Keratinocyte (primary cell): ENCODE measurements at regions not wholly inside any gene's neighbourhood (a gene's known extent, or its start where the extent isn't known, plus 50 kb on each side); places are given as distances from the start of the nearest gene placed in this dataset.

Experiments used
- DNase-seq: peaks from one replicate; pipeline ENCODE4 v3.0.0-alpha.2; 2011; ENCODE audit warnings: low read depth, missing footprints, low spot score
- FAIRE-seq: peaks from 2 replicates; lab custom pipeline; 2011; peaks lifted over from hg19 to GRCh38; lab: Jason Lieb, UNC
- H2AFZ ChIP-seq: 2 replicates; pipeline ENCODE4 v1.6.0; 2012; ENCODE audit warnings: low read length, control low read depth, inconsistent platforms; ENCODE audit not compliant: control insufficient read depth
- H3K27ac ChIP-seq: 2 replicates; pipeline ENCODE4 v1.5.1; 2011; ENCODE audit warnings: low read length; ENCODE audit not compliant: control insufficient read depth, insufficient read depth
- H3K27me3 ChIP-seq: 3 replicates; pipeline ENCODE4 v1.6.0; 2011; ENCODE audit warnings: low read length; ENCODE audit not compliant: control insufficient read depth, insufficient read depth; ENCODE audit errors: extremely low read depth
- H3K36me3 ChIP-seq, 2 experiments: 2 replicates in 1 of 2; 3 replicates in 1 of 2; pipeline ENCODE4 v1.5.1; 2011; ENCODE audit warnings: low read length in 2 of 2, mild to moderate bottlenecking in 1 of 2; ENCODE audit not compliant: control insufficient read depth in 2 of 2, insufficient read depth in 2 of 2; ENCODE audit errors: extremely low read depth in 1 of 2
- H3K4me1 ChIP-seq: 3 replicates; pipeline ENCODE4 v1.5.1; 2011; ENCODE audit warnings: low read length; ENCODE audit not compliant: control insufficient read depth, insufficient read depth; ENCODE audit errors: extremely low read depth
- H3K4me2 ChIP-seq: 3 replicates; pipeline ENCODE4 v1.6.0; 2011; ENCODE audit warnings: low read depth, low read length; ENCODE audit not compliant: control insufficient read depth, insufficient read depth; ENCODE audit errors: extremely low read depth
- H3K4me3 ChIP-seq, 3 experiments: fragments of 200-600 bp in 1 of 3; sonication (generic) in 1 of 3; 2 replicates in 2 of 3; 3 replicates in 1 of 3; pipeline ENCODE4 v1.5.1; 2011 to 2016; ENCODE audit warnings: low read length in 3 of 3, mild to moderate bottlenecking in 3 of 3, control low read depth in 2 of 3, inconsistent platforms in 1 of 3, low read depth in 1 of 3, mixed read lengths in 1 of 3, mixed run types in 1 of 3, moderate library complexity in 1 of 3; ENCODE audit not compliant: control insufficient read depth in 2 of 3, insufficient read depth in 2 of 3; ENCODE audit errors: extremely low read depth in 1 of 3
- H3K79me2 ChIP-seq: 2 replicates; pipeline ENCODE4 v1.6.0; 2012; ENCODE audit warnings: low read length; ENCODE audit not compliant: control insufficient read depth, insufficient read depth
- H3K9ac ChIP-seq: 3 replicates; pipeline ENCODE4 v1.6.0; 2011; ENCODE audit warnings: low read length; ENCODE audit not compliant: control insufficient read depth, insufficient read depth; ENCODE audit errors: extremely low read depth
- H3K9me1 ChIP-seq: 3 replicates; pipeline ENCODE4 v1.6.0; 2011; ENCODE audit warnings: low read length; ENCODE audit not compliant: control insufficient read depth, insufficient read depth; ENCODE audit errors: extremely low read depth
- H3K9me3 ChIP-seq: 2 replicates; pipeline ENCODE4 v1.5.1; 2012; ENCODE audit warnings: low read depth, low read length; ENCODE audit not compliant: control insufficient read depth
- H4K20me1 ChIP-seq: 3 replicates; pipeline ENCODE4 v1.6.0; 2011; ENCODE audit warnings: low read length; ENCODE audit not compliant: control insufficient read depth, insufficient read depth; ENCODE audit errors: extremely low read depth
- EZH2 ChIP-seq: IDR thresholded peaks from one replicate; pipeline ENCODE4 v1.6.1; 2012; ENCODE audit warnings: inconsistent platforms, mild to moderate bottlenecking, low read length, moderate library complexity
- dilution Hi-C: fragments of 300-500 bp; cut with MboI; formaldehyde crosslinking; loops from one replicate; pipeline ENCODE4 v1.7.0; 2020; ENCODE audit warnings: low sequenced_read_pairs; ENCODE audit not compliant: extremely low pct_ligation_motif_present
- TF ChIP-seq, protein P1 (sequence below), 3 experiments: IDR thresholded peaks in 1 of 3; conservative IDR thresholded peaks in 1 of 3; optimal IDR thresholded peaks in 1 of 3; 2 replicates in 2 of 3; 3 replicates in 1 of 3; pipeline versions ENCODE3 to v1.5.1; 2011; ENCODE audit warnings: low read length in 3 of 3, mild to moderate bottlenecking in 3 of 3, moderate library complexity in 2 of 3, control low read depth in 1 of 3, inconsistent platforms in 1 of 3; ENCODE audit not compliant: insufficient read depth in 2 of 3; ENCODE audit errors: extremely low read depth in 1 of 3

DNA sequence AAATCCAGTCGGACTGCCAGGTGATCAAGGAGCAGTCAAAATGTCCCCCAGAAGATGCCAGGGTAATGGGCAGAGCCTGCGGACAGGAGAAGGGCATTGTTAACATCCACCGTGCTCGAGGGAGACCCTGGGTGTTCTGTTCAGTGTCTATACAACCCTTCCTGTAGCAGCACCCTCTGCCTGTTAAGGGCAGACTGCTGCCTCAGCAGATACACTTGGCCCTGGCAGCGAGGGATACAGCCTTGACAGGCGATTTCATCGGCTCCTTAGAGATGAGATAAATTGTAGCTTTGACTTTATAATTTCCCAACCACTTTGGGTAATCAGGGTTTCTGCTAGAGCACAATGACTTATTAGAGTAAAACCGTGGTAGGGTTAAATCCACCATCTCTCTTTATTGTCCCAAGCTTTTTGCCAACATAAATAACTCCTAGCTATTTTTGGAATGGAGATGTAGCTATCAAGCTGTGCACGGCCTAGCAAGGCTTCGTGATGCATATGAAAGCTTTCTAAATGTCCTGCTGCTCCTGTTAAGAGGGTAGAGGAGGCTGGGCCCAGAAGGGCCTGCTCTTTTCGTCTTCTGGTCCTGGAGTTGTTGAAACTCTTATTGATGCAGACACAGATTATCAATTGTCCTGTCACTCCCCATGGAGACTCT lies 195.9 kb downstream of the CPEB2 start:
- no peak overlapping the region for H3K9ac ChIP-seq

DNA sequence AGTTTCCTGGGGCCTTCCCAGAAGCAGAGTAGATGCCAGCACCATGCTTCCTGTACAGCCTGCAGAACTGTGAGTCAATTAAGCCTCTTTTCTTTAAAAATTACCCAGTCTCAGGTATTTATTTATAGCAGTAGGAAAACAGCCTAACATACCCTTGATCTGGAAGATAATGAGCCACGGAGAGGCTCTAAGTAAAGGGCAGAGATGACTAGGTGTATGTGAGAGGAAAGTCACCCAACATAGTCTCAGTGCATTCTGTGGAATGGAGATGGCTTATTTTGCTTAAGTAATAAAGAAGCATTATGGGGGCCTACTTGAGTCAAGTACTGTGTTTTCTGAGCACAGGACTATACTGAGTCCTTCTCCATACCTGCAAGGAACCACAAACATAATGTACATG lies 199.5 kb downstream of the CPEB2 start:
- H3K79me2 ChIP-seq = no peaks in the 10 kb centered on the region
- FAIRE-seq (no peak), DNase-seq (no peak)
- H4K20me1 ChIP-seq = no peaks in the 10 kb centered on the region
- dilution Hi-C loops = no loop called here
- TF ChIP-seq EZH2 = no peak
- TF ChIP-seq, protein P1, sequence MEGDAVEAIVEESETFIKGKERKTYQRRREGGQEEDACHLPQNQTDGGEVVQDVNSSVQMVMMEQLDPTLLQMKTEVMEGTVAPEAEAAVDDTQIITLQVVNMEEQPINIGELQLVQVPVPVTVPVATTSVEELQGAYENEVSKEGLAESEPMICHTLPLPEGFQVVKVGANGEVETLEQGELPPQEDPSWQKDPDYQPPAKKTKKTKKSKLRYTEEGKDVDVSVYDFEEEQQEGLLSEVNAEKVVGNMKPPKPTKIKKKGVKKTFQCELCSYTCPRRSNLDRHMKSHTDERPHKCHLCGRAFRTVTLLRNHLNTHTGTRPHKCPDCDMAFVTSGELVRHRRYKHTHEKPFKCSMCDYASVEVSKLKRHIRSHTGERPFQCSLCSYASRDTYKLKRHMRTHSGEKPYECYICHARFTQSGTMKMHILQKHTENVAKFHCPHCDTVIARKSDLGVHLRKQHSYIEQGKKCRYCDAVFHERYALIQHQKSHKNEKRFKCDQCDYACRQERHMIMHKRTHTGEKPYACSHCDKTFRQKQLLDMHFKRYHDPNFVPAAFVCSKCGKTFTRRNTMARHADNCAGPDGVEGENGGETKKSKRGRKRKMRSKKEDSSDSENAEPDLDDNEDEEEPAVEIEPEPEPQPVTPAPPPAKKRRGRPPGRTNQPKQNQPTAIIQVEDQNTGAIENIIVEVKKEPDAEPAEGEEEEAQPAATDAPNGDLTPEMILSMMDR (optimal IDR thresholded peaks at IDR 0.05 in 1 of 3, IDR thresholded peaks at IDR 0.05 in 1 of 3, conservative IDR thresholded peaks at IDR 0.05 in 1 of 3; ENCODE audit: extremely low read depth in 1 of 3, insufficient read depth in 2 of 3, low read length in 3 of 3) = no peak
- H3K9me3 ChIP-seq = peaks cover 2% of the 10 kb centered on the region
- no peak overlapping the region for H3K4me3 ChIP-seq
- no peak overlapping the region for H3K27ac ChIP-seq
- H3K9me1 ChIP-seq = no peaks in the 10 kb centered on the region
- no peaks in the 10 kb centered on the region for H3K27me3 ChIP-seq
- H3K4me2 ChIP-seq = no peak overlapping the region
- no peak overlapping the region for H2AFZ ChIP-seq
- H3K9ac ChIP-seq = no peak overlapping the region
- no peaks in the 10 kb centered on the region for H3K4me1 ChIP-seq
- H3K36me3 ChIP-seq = no peaks in the 10 kb centered on the region

More for the DNA sequence above, 195.9 kb downstream of the CPEB2 start:
- no peaks in the 10 kb centered on the region for H3K9me3 ChIP-seq
- H3K4me1 ChIP-seq = no peaks in the 10 kb centered on the region
- no peaks in the 10 kb centered on the region for H3K79me2 ChIP-seq
- no peaks in the 10 kb centered on the region for H3K36me3 ChIP-seq
- no peak for DNase-seq
- FAIRE-seq = no peak
- H3K27me3 ChIP-seq = no peaks in the 10 kb centered on the region
- TF ChIP-seq EZH2 = no peak
- TF ChIP-seq, protein P1 (optimal IDR thresholded peaks at IDR 0.05 in 1 of 3, IDR thresholded peaks at IDR 0.05 in 1 of 3, conservative IDR thresholded peaks at IDR 0.05 in 1 of 3; ENCODE audit: extremely low read depth in 1 of 3, insufficient read depth in 2 of 3, low read length in 3 of 3) = no peak
- no peak overlapping the region for H3K27ac ChIP-seq
- dilution Hi-C loops = no loop called here
- no peak overlapping the region for H3K4me3 ChIP-seq
- no peak overlapping the region for H2AFZ ChIP-seq
- H4K20me1 ChIP-seq = no peaks in the 10 kb centered on the region
- no peak overlapping the region for H3K4me2 ChIP-seq
- no peaks in the 10 kb centered on the region for H3K9me1 ChIP-seq
